CD4-positive, alpha-beta T cell treated with Interleukin-2 at 100 ng/mL for 4 hours (primary cell): ENCODE measurements at regions not wholly inside any gene's neighbourhood (a gene's known extent, or its start where the extent isn't known, plus 50 kb on each side); places are given as distances from the start of the nearest gene placed in this dataset.

Source experiments
- DNase-seq: peaks from one replicate; pipeline ENCODE4 v3.0.0-alpha.2; 2020; ENCODE audit warnings: low spot score

DNA sequence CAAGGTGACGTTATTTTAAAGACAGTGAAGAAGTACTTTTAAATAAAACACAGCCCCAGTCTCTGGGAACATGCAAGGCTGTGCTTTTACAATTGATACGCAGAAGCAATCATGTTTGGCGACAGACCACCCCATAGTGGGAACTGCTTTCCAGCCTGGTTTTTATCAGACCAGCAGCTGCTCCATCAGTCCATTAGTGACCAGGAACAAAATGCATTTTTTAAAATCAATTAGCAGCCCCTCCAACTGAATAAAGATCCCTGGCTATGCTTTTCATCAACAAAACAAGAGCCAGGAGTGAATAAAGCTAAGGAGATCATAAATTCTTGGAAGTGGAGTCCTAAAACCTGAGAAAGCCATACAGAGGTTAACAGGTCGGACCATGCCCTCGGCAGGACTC, 153.0 kb upstream of the TENM3 start:
- DNase-seq: no peak

DNA sequence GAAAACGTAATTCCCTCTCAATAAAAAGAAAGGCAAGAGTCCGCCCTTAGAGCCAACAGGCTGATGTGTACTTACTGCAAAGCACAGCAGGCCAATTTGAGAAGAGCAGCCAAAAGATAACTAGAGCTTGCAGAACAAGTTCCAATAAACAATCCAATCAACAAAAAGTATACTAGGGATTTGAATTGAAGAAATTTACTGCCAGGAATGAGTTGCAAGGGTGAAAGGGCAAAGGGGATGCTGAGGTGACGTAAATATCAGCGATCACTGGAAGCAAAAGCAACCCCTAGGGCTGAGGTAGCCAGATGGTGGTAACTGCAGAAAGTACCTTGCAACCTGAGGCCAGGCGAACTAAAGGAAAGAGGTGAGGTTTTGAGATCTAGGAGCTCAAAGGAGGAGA, 152.1 kb upstream of the TENM3 start:
- no peak for DNase-seq

DNA sequence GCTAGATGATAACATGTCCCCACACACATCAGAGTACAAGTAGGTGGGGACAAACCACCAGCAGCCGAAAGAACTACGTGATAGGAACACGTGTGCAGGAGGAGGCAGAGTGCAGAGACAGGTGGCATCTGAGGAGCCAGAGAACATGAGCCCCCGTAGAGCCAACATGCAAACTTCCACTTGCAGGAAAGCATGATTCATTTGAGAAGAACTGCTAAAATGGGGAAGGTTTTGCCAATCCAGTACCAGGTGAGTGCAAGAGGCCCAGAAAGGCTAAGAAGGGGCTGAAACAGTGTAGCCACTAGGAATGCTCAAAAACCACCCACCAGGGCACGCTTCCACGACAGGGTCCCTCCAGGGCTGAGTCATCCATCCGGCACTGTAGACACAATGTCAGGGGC, 149.8 kb upstream of the TENM3 start:
- no peak for DNase-seq

DNA sequence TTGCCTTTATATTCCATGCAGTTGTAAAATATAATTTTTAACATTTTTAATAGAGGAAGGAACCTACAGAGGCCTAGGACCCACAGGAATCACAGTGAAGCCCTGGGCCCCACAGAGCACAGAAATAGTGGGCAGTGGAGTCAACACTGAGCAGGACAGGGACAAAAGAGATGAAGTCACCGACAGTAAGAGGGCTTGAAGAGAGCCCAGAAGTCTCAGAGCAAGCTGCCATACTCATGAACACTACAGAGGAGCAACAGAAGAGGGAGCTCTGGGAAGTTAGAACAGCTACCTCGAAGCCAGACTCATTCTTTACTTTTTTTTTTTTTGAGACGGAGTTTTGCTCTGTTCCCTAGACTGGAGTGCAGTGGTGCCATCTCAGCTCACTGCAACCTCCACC, 149.3 kb upstream of the TENM3 start:
- no peak for DNase-seq

DNA sequence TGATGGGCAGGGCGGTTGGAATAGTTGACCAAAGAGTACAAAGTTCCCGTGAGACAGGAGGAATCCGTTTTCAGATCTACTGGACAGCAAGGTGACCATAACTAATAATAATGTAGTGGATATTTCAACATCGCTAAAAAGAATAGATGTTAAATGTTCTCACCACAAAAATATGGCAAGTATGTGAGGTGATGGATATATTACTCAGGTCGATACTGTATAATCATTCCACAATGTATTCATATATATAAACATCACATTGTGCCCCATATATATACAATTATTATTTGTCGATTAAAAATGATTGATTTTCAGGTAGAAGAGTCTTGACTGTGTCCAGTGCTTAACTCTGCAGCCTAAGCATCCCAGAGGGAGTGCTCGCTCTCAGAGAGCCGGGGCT, 141.6 kb upstream of the TENM3 start:
- DNase-seq: no peak

DNA sequence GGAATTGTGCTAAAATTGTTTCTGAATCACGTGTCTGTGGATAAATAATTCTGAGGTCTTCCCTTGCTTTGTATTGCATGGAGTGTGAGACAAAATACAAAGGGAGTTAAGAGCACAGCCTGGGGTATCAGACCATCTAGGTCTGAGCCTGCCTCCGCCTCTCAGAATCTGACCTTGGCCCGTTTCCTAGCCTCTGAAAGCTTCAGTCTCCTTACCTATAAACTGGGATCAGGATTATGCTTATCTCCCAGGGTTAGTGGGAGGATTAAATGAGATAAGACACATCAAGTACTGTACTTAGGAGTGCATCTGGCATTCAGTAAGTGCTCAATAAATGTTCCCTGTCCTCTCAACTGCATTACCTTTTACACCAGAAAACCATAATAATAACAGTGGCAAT, 140.6 kb upstream of the TENM3 start:
- no peak for DNase-seq

DNA sequence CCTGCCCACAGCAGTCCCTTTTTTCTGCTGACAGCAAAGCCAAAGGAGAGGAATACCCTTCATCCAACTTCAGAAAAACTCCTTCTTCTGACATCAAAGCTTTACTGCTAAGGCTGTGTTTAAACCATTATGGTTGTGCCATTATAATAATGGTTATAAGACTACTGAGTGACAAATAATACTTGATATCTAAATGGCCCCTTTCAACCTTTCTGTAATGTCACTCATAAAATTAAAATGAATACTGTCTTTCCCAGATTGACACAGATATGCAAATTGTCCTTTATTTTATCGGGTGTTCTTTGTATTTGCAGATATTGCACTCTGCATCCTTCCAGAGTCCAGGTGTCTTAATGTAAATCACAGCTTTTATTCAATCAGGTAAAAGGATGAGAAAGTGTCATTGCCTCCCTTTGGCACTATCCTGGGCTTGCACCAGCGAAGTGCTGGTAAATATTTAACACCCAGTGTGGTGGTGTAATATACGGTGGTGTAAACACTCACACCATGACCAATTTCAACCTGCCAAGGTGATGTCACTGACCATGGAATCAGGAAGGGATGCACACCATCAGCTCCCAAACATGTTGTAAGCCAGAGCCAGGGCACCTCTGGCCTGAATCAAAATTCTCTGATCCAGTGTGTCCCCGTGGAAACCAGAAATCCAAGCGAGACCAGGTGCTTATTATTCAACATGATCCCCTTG, 139.4 kb upstream of the TENM3 start:
- DNase-seq: no peak

DNA sequence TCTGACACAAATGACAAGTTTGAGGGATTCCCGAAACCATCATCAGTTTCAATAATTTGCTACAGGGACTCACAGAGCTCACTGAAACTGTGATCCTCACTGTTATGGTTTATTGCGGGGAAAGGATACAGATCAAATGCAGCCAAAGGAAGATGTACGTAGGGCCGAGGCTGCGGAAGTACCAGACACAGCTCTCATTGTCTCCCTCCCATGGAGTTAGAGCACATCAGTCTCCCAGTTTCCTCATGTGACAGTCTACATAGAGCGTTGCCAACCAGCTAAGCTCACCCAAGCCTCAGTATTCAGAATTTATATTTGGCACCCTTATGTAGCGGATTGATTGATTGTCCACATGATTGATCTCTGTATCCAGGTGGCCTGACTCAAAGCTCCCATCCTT, 137.8 kb upstream of the TENM3 start:
- DNase-seq: no peak

DNA sequence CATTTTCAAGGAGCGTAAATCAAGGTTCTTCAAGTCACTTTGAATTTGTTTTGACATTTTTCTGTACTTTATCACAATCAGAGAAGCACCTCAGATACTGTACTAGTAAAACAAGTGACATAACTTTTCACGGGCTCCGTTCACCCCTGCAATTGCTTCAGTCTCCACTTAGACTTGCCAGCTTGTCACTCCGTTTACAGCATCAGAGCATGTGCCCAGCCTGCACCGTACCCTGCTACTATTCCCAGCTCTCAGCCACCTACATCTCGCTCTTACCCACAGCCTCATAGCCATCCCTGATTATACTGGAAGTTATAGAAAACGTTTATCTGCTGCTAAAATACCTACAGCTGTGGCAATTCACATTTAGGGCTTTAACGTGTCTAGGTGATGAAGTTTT, 135.3 kb upstream of the TENM3 start:
- DNase-seq: no peak

DNA sequence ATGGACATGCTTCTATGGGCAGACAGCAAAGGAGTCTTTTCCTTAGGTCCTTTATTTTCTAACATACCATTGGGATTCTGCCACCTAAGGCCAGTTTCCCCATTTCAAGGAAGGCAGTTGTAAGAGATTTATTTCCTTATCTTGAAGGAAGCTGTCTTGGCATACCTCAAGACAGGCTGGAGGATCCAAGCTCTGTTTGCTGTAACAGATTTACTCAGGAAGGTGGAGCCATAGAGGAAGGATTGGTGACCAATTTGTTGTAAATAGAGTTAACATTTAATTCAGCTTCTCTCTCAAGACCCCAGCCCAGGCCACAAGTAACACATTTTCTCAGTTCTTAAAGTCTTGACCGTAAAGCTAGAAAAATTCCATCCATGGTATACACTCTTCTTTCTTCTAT, 131.6 kb upstream of the TENM3 start:
- DNase-seq: no peak

DNA sequence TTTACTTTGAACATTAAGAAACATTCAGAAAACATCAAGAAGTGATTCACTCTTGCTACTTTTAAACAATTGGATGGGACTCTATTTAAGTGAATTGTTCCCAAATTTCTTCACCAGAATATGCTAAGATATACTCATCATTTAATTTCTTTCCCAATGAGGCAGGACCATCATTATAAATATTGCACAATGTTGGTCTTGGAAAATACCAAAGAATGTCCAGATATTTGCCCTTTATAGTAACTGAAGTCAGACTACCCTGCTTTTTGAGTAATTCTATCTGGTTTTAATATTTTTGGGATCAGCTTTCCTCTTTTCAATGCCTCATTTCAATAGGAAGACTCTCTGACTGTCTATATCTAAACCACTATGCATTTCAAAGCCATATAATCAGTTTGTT, 129.4 kb upstream of the TENM3 start:
- DNase-seq: no peak

DNA sequence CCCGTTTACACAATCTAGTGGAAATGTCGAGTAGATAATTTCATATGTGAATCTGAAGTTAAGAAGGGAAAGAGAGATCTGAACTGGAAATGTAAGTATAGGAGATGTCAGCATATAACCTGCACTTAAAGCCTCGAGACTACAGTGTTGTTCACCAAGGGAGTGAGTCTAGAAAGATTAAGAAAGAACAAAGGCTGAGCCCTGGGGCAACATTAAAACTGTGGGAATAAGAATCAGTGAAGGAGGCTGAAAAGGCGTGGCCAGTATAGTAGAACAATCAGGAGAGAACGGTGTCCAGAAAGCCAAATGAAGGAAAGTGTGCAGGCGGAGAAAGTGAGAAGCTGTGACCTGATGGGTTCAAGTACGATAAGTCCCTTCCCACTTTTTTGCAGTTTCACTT, 118.8 kb upstream of the TENM3 start:
- no peak for DNase-seq

DNA sequence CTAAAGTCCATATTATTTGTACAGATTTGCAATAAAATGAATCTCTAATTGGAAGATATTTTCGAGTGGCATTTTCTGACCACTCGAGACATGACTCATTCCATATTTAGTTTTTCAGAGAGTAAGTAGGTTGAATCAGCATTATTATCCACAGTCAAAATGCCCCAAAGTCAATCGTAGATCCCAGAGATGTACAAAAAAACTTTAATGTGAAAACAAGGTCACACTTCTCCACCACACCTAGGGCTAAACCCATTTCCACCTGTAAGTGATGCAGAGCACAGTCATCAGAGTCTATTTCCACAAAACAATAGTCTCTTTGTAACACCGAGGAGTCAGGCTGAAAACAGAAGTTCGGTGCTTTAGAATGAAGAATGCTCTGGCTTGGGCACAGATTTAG, 117.1 kb upstream of the TENM3 start:
- DNase-seq: no peak

DNA sequence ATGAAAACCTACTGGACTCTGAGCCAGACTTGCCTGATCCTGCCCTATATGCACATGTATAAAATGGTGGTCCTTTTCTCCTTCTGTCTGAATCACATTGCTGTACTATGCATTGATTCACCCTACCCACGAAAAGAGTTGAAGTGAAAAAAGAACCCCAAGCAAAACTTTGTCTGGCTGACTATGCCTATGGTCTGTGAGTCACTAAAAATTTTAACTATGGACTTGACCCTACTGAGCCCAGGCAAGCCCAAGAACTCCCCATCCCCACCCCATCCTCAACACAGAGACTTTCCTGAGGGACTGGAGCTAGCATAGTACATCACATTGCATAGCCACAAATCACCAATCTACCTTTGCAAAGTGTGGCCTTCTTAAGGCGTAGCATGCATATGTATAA, 116.6 kb upstream of the TENM3 start:
- no peak for DNase-seq

DNA sequence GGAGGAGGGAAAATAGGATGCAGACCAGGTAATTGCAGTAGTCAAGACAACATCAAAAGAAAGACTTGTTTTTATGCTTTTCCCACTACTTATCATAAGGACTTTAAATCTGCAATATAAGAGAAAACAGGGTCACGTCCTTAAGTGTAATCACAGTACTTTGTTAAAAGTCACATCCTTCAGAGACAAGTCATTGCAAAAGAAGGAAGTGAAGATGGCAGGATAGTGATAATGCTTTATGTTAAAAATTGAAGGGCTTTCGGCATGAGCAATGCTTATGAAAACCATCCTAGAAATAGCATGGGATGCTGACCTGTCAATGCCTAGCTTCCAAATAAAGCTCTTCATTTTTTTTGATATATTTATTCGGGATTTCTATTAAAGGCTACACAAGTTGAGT, 110.2 kb upstream of the TENM3 start:
- no peak for DNase-seq

DNA sequence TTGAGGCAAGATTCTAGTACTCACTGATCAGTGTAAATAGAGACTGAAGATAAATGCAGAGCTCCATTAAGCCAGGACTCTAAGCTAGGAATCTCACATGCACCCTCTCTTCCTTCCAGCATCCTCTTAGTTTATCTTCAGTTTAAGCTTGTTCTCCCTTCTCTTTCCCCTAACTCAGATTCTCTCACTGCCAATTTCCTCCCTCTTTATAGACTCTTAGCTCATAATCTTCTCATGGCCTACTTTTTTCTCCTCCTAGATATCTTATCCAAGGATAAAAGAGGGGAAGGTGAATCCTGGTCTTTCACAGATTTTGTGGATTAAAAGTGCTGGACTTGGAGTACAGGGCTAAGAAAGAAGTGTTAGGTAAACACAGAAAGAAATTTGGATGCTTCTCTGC, 108.9 kb upstream of the TENM3 start:
- DNase-seq: no peak

DNA sequence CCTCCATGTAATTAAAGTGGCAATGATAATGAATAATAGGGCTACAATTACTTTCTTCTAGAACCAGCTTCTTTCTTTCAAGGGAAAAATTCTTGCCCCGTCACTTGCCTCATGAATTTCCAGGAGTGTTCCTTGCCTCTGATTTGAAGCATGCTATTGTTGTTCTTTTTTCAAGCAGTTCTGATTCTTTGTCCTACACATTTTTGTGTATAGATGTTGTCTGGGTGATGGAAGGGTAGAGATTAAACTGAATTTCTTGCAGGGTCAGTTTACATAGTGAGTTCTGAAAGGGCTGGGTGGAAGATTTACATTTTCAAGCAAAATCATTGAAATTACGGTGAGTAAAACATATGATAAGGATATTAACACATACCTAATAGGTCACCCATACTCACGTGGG, 107.0 kb upstream of the TENM3 start:
- DNase-seq: no peak

DNA sequence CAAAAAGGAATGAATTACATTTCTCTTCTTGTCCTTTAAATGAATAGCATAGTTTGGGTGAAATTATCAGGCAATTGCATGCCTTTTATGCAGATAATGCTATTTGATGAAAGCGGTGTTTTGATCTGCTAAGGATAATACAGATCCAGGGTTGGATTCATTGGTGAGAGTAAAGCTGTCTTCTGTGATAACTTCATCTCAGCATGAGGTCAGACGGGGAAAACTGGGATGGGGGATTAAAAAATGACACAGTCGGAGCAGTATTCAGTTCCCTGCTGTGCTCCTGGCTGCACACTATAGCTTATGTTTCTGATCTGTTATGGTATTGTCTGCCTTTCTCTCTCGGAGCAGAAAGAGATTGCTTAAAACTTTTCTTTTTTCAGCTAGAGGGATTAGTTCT, 105.9 kb upstream of the TENM3 start:
- no peak for DNase-seq

DNA sequence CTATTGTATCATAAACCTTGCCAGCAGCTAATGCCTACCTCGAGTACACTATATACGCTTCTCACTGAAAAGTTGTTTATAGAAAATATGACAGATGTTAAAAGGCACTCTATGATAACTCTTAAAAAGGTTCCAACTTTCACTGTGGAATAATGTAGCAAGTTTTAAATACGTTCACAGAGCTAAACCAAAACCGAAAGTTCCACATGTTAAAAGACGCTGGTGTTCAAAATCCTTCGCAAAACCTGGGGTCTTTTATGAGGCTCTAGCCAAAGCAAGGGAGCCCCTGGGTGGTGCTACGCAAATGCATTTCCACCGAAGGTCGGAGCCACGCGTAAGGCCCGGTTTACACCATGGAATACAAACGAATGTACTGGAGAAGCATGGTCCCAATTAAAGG, 103.7 kb upstream of the TENM3 start:
- no peak for DNase-seq

DNA sequence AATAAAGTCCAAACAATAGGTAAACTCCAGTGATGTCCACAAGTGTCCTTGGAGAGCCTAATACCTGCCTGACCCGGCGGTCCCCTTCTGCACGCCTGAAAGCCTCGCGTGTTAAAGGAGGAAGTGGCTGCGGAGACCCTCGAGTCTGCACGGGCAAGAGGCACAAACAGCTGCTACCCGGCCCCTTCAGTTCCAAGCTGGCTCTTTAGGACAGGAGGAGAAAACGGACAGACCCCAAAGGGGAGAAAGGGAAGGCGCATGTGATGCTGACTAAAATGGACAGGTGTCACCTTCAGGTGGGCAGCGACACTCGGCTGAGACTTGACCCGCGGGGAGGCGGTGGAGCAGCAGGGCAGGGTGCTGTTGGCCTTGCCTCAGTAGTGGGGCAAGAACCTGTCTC, 102.7 kb upstream of the TENM3 start:
- DNase-seq: no peak

DNA sequence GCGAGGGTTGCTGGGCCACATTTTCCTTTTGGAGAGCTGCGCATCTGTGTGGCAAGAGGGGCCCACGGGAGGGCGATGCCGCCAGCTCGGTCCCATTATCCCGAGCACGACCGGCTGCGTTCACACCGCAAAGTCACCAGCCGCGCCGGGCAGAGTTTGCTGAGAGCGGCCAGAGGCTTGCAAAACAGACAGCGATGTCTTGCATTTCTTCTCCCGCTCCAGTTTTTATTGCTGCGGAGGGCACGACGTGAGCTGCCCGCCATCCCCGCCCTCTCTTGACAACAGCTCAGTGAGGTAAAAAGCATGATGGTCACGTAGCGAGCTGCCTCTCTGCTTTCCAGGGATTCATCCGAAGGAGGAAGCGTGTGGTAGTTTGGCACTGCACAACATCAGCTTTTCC, 102.1 kb upstream of the TENM3 start:
- DNase-seq: no peak

DNA sequence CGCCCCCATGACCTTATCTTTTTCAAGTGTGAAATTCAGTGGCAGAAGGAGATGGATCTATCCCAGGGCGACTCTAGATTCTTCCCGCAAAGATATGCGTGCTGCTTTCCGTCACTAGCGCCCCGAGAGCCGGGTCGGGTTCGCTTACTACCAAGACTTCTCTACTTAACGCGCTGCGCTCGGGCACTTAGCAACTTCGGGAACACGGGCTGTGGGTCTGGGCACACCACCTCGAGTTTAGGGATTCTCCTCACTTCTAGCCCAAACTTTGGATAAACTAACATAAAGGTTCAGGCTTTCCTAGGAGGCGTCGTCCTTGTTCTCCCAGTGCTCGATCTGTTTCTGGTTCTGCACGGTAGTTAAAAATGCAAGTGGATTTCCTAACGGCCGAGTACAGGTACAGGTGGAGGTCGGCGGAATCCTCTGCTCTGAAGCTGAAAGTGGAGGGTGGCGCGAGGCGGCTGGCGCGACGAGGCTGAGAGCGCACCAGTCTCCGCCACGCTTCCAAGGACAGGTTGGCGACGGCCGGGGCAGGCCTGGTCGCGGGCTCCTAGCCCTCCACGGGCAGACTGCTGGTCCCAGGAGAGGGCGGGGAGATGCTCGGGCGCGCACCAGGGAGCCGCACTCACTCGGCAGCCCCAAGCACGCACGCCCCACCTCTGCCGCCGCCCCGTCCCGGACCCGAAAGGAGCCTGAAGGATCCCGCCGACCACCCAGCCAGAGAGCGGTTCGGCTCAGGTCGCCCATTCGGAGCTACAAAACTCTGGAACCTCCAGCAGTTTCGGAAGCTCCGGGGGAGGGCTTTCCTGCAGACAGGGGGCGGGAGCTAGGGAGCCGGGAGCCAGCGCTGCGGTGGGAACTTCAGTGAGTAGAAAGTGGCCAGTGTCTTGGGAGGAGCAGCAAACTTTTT, 100.8 kb upstream of the TENM3 start:
- DNase-seq: no peak

DNA sequence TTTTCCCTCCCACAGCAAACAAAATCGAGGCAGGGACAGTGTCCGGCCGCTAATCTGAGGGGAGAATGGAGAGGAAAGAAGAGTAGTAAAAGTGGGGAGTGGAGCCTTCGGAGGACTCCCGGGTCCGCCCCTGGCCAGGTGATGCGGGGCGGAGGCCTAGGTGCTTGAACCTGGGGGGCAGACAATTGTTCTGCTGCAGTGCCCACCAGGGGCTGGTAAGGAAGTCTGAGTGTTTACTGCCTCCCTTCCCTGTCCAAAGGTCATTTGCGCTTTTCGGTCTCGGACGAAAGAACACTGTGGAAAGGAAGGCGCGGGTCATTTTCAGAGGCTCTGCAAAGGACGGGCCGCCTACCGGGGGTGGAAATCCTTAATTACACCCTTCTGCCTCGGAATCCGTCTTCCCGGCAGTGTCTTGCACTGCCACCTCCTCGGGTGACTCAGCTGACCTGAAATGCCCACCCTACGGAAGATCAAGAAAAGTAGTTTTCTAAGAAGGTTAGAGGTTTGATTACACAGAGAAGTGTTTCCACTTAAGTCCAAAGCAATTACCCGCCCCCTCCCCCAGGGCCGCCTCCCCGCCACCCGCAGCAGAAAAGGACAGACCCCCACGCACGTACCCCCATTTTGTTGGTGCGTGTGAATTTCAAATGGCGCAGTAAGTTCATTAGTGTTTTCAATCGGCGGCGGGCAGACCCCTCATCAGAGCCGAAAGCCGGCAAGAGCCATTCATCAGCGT, 99.9 kb upstream of the TENM3 start:
- DNase-seq: no peak
